Right lobe of liver (tissue), 4 donors: ENCODE measurements at regions not wholly inside any gene's neighbourhood (a gene's known extent, or its start where the extent isn't known, plus 50 kb on each side); places are given as distances from the start of the nearest gene placed in this dataset.
"Not testable (repeated sequence)": the region's sequence is repeated elsewhere in the genome, so short reads cannot be mapped to it uniquely, and the experiment has no call there.

Source experiments
- CTCF ChIP-seq, 4 donors: fragments of 200-600 bp in 3 of 4; fragments of 450-650 bp in 1 of 4; IDR thresholded peaks; one replicate each; pipeline versions ENCODE4 v1.5.1 to v1.8.0; 2016 to 2022; ENCODE audit warnings: antibody characterized with exemption in 4 of 4, mild to moderate bottlenecking in 2 of 4
- POLR2A ChIP-seq: fragments of 450-650 bp; IDR thresholded peaks from one replicate; pipeline ENCODE4 v1.6.1; 2017; ENCODE audit warnings: antibody characterized with exemption, mild to moderate bottlenecking
- donor health status: DM: no; HTN: no; CAD: no.
- donor health status: DM: no; HTN: no; CAD: no.
- donor health status: DM: no; HTN: yes; CAD: no.

GRCh38 chr16:29597030-29597429 is 66.0 kb upstream of the SPN start:
- not testable (repeated sequence) for TF ChIP-seq CTCF (IDR thresholded peaks at IDR 0.05); POLR2A
